ENCODE measurements at regions not wholly inside any gene's neighbourhood (a gene's known extent, or its start where the extent isn't known, plus 50 kb on each side); places are given as distances from the start of the nearest gene placed in this dataset.

DNA sequence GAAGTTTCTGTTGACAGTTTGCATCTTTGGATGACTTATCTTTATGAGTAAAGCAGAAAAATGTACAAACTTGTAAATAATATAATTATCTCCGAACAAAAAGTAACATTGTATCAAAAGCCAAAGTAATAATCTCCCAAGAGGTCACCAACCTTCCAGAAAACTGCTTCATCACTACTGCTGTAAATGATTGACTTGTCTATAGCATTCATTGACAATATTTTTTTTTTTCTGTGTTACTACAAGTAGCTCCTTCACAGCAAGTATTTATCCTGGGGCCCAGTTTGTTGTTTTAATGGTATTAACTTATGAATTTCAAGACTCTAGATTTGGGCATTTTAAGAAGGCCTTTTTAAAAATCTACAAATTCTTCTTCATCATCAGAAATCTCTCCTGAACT, 242.4 kb downstream of the KLF12 start:
- TF ChIP-seq, protein P1, sequence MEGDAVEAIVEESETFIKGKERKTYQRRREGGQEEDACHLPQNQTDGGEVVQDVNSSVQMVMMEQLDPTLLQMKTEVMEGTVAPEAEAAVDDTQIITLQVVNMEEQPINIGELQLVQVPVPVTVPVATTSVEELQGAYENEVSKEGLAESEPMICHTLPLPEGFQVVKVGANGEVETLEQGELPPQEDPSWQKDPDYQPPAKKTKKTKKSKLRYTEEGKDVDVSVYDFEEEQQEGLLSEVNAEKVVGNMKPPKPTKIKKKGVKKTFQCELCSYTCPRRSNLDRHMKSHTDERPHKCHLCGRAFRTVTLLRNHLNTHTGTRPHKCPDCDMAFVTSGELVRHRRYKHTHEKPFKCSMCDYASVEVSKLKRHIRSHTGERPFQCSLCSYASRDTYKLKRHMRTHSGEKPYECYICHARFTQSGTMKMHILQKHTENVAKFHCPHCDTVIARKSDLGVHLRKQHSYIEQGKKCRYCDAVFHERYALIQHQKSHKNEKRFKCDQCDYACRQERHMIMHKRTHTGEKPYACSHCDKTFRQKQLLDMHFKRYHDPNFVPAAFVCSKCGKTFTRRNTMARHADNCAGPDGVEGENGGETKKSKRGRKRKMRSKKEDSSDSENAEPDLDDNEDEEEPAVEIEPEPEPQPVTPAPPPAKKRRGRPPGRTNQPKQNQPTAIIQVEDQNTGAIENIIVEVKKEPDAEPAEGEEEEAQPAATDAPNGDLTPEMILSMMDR (IDR thresholded peaks at IDR 0.05) = no peak
- TF ChIP-seq POLR2A (IDR thresholded peaks at IDR 0.05) (no peak), EP300 (IDR thresholded peaks at IDR 0.05) (no peak)
